Thyroid gland (tissue), 4 donors: ENCODE measurements at regions not wholly inside any gene's neighbourhood (a gene's known extent, or its start where the extent isn't known, plus 50 kb on each side); places are given as distances from the start of the nearest gene placed in this dataset.

Source experiments
- DNase-seq, 2 donors: peaks; one replicate each; pipeline ENCODE4 v3.0.0-alpha.2; 2019
- H3K27ac ChIP-seq, 3 donors: fragments of 200-600 bp; sonication (generic); 1 replicate in 2 of 3; 2 replicates in 1 of 3; pipeline ENCODE4 v1.5.1; 2016 to 2019; ENCODE audit warnings: mild to moderate bottlenecking in 1 of 3, moderate library complexity in 1 of 3
- H3K27me3 ChIP-seq: fragments of 200-600 bp; sonication (generic); one replicate; pipeline ENCODE4 v1.5.1; 2019
- H3K36me3 ChIP-seq, 2 donors: fragments of 200-600 bp; sonication (generic); one replicate each; pipeline ENCODE4 v1.5.1; 2016 to 2019
- H3K4me1 ChIP-seq, 2 donors: fragments of 200-600 bp; sonication (generic); one replicate each; pipeline ENCODE4 v1.5.1; 2017 to 2019
- H3K4me3 ChIP-seq, 3 donors: fragments of 200-600 bp; sonication (generic); replicated peaks in 1 of 3; 1 replicate in 2 of 3; 2 replicates in 1 of 3; pipeline ENCODE4 v1.5.1; 2016; ENCODE audit warnings: mild to moderate bottlenecking in 1 of 3
- H3K9me3 ChIP-seq: fragments of 200-600 bp; sonication (generic); one replicate; pipeline ENCODE4 v1.5.1; 2017
- CTCF ChIP-seq, 6 experiments: fragments of 200-600 bp in 3 of 6; fragments of 450-650 bp in 3 of 6; sonication (generic) in 3 of 6; IDR thresholded peaks; one replicate each; pipeline ENCODE4 v1.5.1; 2016 to 2019; ENCODE audit warnings: antibody characterized with exemption in 6 of 6, mild to moderate bottlenecking in 2 of 6, inconsistent platforms in 1 of 6, moderate library complexity in 1 of 6
- POLR2A ChIP-seq, 2 donors: fragments of 450-650 bp; IDR thresholded peaks; one replicate each; pipeline ENCODE4 v1.6.1; 2017; ENCODE audit warnings: antibody characterized with exemption in 2 of 2, mild to moderate bottlenecking in 2 of 2, moderate library complexity in 1 of 2
- WGBS, 2 donors: methylation state at CpG; one replicate each; pipeline ENCODE4 v1.1.5; 2017; 5-methylcytosine and 5-hydroxymethylcytosine counted together
- intact Hi-C: fragments of 100-400 bp; cut with DNase I; formaldehyde crosslinking; loops from one replicate; pipeline ENCODE4 v1.15.1; 2023

GRCh38 chr1:81715391-81715790, 85.3 kb upstream of the ADGRL2 start:
- Histone ChIP-seq H3K27ac (peak overlapping the region in 2 of 3 donors; percentile 1 to 24), H3K4me3 (no peak overlapping the region), H3K36me3 (no peaks in the 10 kb centered on the region), H3K27me3 (no peaks in the 10 kb centered on the region), H3K9me3 (no peaks in the 10 kb centered on the region), H3K4me1 (peaks cover 7 to 18% of the 10 kb centered on the region in 2 donors)
- intact Hi-C loops, result no loop called here
- 54 to 56% methylated on average over 3 of the region's 3 CpGs for WGBS, 2 donors
- no peak for TF ChIP-seq CTCF (IDR thresholded peaks at IDR 0.05)
- TF ChIP-seq POLR2A (IDR thresholded peaks at IDR 0.05), result no peak
- no peak for DNase-seq

GRCh38 chr1:81714636-81715035, 86.1 kb upstream of the ADGRL2 start:
- TF ChIP-seq POLR2A (IDR thresholded peaks at IDR 0.05), result no peak
- TF ChIP-seq CTCF (IDR thresholded peaks at IDR 0.05), result no peak
- intact Hi-C loops, result no loop called here

GRCh38 chr1:81712425-81712824, 88.3 kb upstream of the ADGRL2 start:
- WGBS, 2 donors, result 95% methylated on average over 3 of the region's 3 CpGs
- Histone ChIP-seq H3K9me3 (no peaks in the 10 kb centered on the region), H3K27ac (no peak overlapping the region), H3K4me3 (no peak overlapping the region), H3K4me1 (peaks cover 0 to 9% of the 10 kb centered on the region in 2 donors), H3K36me3 (no peaks in the 10 kb centered on the region), H3K27me3 (no peaks in the 10 kb centered on the region)
- no peak for TF ChIP-seq POLR2A (IDR thresholded peaks at IDR 0.05)
- no peak for TF ChIP-seq CTCF (IDR thresholded peaks at IDR 0.05)
- no peak for DNase-seq
- intact Hi-C loops, result no loop called here

More at GRCh38 chr1:81714636-81715035, 86.1 kb upstream of the ADGRL2 start:
- Histone ChIP-seq H3K4me1 (peaks cover 0 to 15% of the 10 kb centered on the region in 2 donors), H3K9me3 (no peaks in the 10 kb centered on the region), H3K4me3 (no peak overlapping the region), H3K36me3 (no peaks in the 10 kb centered on the region), H3K27me3 (no peaks in the 10 kb centered on the region), H3K27ac (no peak overlapping the region)
- DNase-seq, result no peak

GRCh38 chr1:81710857-81711256, 89.9 kb upstream of the ADGRL2 start:
- no peak for TF ChIP-seq CTCF (IDR thresholded peaks at IDR 0.05)
- TF ChIP-seq POLR2A (IDR thresholded peaks at IDR 0.05), result no peak
- Histone ChIP-seq H3K4me3 (no peak overlapping the region), H3K27me3 (no peaks in the 10 kb centered on the region), H3K9me3 (no peaks in the 10 kb centered on the region), H3K27ac (no peak overlapping the region), H3K36me3 (no peaks in the 10 kb centered on the region), H3K4me1 (peaks cover 0 to 9% of the 10 kb centered on the region in 2 donors)
- intact Hi-C loops, result no loop called here
- WGBS, 2 donors, result 90 to 95% methylated on average over 2 of the region's 2 CpGs
- no peak for DNase-seq

DNA sequence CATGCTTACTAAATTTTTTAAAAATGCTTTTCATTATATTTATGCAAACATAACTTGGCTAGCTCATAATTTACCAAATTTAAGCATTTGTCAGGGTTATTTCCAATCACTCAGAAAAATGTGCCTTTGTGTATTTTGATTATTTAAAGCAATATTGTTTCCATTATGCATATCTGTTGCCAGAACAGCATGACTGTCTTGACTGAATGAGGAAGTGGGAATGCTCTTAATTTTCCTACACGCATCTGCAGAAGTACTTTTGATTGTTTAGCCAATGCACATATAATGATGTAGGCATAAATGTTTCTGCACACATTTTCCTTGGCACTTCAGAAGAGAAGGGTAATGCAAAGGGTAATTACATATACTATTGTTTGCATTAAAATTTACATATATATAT, 92.5 kb upstream of the ADGRL2 start:
- no peaks in the 10 kb centered on the region for H3K4me1 ChIP-seq
- no peaks in the 10 kb centered on the region for H3K9me3 ChIP-seq
- no peaks in the 10 kb centered on the region for H3K36me3 ChIP-seq
- H3K4me3 ChIP-seq, result no peak overlapping the region
- no peaks in the 10 kb centered on the region for H3K27me3 ChIP-seq
- no peak for DNase-seq
- H3K27ac ChIP-seq, result no peak overlapping the region
- intact Hi-C loops, result no loop called here
- no peak for TF ChIP-seq CTCF (IDR thresholded peaks at IDR 0.05)
- TF ChIP-seq POLR2A (IDR thresholded peaks at IDR 0.05), result no peak
- 80 to 84% methylated on average over 1 of the region's 1 CpG for WGBS, 2 donors
